DOHH2 (cell line): ENCODE measurements at regions not wholly inside any gene's neighbourhood (a gene's known extent, or its start where the extent isn't known, plus 50 kb on each side); places are given as distances from the start of the nearest gene placed in this dataset.

Experiments used
- CTCF ChIP-seq: fragments of 200-600 bp; sonication (generic); IDR thresholded peaks from one replicate; pipeline ENCODE4 v1.5.1; 2014; ENCODE audit warnings: antibody characterized with exemption, mild to moderate bottlenecking, low read depth, low read length; ENCODE audit not compliant: poor library complexity, severe bottlenecking
- EZH2phosphoT487 ChIP-seq: fragments of 200-600 bp; sonication (generic); IDR thresholded peaks from 2 replicates; pipeline ENCODE4 v1.6.1; 2017; ENCODE audit warnings: borderline replicate concordance, mild to moderate bottlenecking, antibody characterized with exemption, low read length, moderate library complexity, mixed read lengths

GRCh38 chr17:22303865-22304264 is 611.5 kb downstream of the KCNJ18 start:
- TF ChIP-seq CTCF (no peak), EZH2phosphoT487 (no peak)
